Fibroblast of upper back skin (primary cell): ENCODE measurements at regions not wholly inside any gene's neighbourhood (a gene's known extent, or its start where the extent isn't known, plus 50 kb on each side); places are given as distances from the start of the nearest gene placed in this dataset.
"Not testable (repeated sequence)": the region's sequence is repeated elsewhere in the genome, so short reads cannot be mapped to it uniquely, and the experiment has no call there.

ENCODE experiments used
- DNase-seq: peaks from one replicate; pipeline ENCODE4 v3.0.0-alpha.2; 2013

DNA sequence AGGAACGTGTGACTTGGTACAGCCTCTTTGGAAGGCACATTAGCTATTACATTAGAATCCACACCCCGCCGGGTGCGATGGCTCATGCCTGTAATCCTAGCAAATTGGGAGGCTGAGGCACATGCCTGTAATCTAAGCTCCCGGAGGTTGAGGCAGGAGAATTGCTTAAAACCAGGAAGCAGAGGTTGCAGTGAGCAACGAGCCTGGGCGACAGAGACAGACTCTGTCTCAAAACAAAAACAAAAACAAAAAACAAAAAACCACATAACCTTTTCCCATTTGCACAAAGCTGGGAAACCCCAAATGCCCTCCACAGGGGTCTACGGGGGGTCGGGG is 82.7 kb upstream of the METTL9 start:
- not testable (repeated sequence) for DNase-seq

DNA sequence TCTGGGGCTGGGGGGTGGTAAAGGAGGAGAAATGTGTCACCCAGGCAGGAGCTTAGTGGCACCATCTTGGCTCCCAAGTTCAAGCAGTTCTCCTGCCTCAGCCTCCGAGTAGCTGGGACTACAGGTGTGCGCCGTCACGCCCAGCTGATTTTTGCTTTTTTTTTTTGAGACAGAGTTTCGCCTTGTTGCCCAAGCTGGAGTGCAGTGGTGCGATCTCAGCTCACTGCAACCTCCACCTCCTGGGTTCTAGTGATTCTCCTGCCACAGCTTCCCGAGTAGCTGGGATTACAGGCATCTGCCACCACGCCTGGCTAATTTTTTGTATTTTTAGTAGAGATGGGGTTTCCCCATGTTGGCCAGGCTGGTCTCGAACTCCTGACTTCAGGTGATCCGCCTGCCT is 82.1 kb upstream of the METTL9 start:
- not testable (repeated sequence) for DNase-seq

DNA sequence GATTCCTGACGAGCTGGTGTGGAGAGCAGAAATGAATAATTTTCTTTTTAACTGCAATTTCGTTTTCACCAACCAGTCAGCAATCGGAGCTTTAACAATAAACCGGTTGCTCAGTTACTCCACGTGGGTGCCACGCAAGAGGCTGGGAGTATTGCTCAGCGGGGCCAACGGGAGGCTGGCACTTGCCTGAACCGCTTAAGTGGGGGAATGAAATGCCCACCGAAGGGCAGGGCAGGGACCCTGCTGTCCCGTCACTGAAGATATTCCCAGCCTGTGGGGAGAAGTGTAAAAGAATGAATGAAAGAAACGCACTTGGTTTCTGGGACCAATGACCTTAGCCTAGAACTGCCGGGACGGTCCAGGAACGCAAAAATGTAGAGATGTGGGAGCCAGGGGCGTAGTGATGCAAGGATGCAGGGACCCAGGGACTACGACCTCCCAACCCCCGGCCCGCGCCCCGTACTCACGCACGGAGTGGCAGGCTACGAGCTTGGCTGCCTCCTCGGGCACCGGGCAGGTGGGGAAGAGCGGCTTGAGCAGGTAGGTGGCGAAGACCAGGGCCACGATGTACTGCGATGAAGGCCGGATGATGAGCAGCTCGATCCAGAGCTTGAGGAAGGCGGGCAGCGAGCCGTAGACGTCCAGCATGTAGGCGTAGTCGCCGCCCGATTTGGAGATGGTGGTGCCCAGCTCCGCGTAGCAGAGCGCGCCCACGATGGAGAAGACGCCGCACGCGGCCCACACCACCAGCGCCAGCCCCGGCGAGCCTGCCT is 79.8 kb upstream of the METTL9 start:
- not testable (repeated sequence) for DNase-seq

DNA sequence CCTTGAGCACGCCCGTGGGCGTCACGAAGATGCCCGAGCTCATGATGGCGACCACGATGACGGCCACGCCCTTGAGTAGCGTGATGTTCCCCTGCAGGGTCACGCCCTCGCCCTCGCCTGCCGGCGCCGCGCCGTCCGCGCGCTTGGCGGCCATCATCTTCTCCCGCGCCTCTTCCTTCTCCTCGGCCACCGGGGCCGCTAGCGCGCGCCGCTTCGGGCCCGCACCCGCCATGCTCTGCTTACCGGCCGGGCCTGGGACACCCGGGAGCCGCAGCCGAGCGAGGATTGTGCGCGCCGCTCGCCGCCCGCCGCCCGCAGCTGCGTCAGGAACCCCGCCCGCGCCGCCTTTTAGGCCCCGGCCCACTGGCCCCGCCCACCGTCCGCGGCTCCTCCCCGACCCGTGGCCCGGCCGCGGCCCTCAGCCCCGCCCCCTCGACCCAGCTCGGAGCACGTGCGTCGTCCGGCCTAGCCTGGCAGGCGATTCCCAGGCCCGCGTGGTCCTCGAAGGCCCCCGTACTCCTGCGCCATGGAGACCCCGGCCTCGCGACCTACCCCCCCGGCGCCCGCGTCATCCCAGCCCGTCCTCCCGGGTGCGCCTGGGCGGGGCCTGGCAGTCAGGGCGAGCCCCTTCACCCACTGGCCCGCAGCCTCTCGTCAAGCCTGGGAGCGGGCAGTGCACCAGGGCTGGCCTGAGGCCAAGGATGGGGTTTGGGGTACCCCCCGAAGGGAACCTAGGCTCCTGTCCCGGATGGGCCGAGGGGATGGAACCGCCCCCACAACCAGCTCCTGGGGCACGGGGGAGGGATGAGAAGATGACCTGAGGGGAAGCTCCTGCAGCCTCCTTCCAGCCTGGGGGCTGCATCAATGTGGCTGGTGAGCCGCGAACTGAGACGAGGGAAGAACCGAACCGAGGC is 79.0 kb upstream of the METTL9 start:
- DNase-seq, result peak; percentile 93

DNA sequence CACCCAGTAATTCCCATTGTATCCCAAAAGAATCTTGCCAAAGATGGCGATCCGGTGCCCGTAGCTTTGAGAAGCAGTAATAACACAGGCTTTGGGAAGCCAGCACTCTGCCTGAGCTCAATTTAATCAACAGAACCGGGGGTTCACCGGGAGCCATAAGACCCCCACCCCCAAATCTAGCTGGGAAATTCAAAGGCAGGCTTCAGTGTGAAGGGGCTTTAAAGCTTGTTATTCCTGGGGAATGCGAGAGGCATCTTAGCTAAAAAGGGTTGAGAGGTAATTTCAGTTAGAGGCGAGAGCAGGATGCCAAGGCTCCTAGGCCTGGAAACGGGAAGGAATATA is 78.4 kb upstream of the METTL9 start:
- not testable (repeated sequence) for DNase-seq

DNA sequence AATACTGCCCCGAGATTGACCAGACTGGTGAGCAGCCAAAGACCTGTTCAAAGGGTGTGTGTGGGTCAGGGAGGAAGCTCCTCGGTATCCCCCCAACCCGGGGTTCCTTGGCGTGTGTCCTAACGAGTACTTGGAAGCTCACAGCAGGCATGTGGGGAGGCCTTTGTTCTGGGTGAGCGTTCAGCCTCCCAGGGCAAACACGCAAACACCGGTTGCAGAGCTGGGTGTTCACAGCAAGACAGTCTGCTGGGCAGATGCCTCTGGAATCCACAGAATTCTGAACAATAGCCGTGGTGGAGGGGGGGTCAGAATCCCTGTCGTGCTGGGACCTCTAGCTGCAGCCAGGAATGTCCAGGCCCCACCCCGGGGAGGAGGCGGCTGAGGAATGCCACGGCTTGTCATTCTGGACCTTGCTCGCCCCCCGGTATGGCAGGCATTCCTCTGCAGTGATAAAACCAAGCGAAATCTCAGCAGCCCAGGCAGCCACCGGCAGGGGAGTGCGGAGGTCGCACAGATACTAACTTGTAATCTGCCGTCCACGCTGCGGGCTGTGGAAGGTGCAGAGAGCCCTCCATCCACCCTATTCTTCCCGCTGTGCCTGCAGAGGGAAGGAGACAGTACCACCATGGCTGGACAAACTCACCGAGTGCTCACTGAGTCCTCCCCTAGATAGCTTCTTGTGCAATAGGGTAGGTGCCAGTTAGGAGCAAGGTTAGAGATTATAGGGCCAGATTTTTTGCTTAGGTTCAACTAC is 77.8 kb upstream of the METTL9 start:
- DNase-seq, result peak; percentile 86

DNA sequence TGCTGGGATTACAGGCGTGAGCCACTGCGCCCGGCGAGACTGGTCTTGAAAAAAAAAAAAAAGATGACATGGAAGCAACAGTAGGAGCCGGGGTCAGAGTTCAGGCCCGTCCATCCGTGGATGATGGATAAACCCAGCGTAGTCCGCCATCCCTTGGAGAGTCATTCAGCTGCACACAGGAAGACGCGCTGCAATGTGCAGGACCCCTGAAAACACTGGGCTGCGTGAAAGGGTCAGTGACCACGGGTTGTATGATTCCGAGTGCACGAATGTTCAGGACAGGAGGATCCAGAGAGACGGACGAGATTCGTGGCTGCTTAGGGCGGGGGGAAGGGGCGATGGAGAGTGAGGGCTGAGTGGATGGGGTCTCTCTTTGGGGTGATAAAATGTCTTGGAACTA is 76.5 kb upstream of the METTL9 start:
- DNase-seq, result not testable (repeated sequence)

DNA sequence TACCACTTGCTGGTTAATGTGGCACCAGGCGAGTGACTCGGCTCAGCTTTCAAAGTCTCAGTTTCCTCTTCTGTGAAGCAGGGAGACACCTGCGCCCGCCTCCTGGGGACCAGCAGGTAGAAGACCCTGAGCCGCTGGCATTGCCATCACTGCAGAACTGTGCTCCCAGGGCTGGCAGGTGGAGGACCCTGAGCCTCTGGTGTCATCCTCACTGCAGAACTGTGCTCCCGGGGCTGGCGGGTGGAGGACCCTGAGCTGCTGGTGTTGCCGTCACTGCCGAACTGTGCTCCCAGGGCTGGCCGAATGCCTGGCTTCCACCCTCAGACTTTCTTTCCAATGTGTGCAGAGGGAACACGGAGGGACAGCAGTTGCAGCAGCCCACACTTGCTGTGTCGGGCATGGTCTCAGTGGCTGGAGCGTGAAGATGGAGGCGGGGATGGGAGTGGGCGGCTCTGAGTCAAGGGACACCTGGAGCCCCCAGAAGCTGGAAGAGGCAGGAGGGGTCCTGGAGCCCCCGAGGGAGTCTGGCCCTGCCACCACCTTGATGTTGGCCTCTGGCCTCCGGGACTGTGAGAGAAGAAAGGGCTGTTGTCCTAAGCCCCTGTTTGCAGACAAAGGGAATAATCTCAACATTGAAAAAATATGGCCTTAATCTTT is 75.8 kb upstream of the METTL9 start:
- no peak for DNase-seq

DNA sequence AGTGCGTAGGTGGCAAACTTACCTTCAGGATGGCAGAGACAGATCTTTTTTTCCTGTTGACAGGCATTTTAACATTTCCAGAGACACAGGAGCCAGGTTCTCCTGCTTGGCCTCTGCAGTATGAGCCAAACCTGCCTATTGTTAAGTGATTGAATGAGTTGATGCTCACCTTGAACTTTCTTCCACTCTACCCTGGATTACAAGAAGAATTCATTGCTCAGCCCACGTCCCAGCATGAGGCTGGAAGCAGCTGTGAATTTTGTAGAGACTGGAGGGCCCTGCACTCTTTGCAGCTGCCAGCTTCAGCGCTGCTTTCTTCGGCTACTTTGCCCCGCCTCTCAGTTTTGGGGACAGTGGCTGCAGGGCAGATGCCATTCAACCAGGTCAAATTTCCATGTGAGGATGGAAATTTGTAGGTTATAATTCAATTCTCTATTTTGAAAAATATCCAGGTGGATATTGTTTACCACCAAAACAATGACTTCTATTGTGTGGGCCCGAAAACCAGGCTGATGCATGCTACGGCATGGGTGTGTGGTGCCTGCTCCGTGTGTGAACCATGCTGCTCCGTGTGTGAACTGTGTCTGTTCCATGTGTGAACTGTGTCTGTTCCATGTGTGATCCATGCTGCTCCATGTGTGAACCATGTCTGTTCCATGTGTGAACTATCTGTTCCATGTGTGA is 75.2 kb upstream of the METTL9 start:
- DNase-seq, result no peak

DNA sequence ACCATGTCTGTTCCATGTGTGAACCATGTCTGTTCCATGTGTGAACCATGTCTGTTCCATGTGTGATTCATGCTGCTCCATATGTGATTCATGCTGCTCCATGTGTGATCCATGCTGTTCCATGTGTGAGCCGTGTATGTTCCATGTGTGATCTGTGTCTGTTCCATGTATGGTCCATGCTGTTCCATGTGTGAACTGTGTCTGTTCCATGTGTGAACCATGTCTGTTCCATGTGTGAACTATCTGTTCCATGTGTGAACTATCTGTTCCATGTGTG is 74.7 kb upstream of the METTL9 start:
- DNase-seq, result not testable (repeated sequence)

DNA sequence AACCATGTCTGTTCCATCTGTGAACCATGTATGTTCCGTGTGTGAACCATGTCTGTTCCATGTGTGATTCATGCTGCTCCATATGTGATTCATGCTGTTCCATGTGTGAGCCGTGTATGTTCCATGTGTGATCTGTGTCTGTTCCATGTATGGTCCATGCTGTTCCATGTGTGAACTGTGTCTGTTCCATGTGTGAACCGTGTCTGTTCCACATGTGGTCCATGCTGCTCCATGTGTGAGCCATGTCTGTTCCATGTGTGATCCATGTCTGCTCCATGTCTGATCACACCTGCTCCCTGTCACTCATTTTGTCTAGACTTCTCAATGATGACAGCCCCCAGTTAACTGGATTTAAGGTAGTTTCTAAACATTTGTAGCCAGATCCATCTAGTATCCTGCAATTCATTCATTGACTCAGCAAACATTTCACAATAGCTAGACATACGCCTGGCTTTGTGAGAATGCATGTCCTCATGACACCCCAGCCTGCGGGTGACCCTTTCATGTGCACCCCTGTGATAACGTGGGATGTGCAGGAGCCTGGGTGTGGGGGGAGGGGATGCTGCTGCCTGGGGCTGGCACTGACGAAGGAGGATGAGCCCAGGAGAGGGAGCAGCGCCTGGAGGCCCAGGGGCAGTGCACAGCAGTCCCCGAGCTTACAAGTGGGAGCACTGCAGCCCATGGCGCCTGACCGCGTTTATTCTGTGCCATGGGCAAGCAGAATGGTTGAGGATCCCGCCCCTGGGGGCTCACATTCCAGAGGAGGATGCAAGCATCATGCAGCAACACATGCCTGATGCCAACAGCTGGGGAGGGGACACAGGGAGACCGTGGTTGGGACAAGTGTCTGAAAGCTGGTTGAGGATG is 74.1 kb upstream of the METTL9 start:
- peak; percentile 56 for DNase-seq

DNA sequence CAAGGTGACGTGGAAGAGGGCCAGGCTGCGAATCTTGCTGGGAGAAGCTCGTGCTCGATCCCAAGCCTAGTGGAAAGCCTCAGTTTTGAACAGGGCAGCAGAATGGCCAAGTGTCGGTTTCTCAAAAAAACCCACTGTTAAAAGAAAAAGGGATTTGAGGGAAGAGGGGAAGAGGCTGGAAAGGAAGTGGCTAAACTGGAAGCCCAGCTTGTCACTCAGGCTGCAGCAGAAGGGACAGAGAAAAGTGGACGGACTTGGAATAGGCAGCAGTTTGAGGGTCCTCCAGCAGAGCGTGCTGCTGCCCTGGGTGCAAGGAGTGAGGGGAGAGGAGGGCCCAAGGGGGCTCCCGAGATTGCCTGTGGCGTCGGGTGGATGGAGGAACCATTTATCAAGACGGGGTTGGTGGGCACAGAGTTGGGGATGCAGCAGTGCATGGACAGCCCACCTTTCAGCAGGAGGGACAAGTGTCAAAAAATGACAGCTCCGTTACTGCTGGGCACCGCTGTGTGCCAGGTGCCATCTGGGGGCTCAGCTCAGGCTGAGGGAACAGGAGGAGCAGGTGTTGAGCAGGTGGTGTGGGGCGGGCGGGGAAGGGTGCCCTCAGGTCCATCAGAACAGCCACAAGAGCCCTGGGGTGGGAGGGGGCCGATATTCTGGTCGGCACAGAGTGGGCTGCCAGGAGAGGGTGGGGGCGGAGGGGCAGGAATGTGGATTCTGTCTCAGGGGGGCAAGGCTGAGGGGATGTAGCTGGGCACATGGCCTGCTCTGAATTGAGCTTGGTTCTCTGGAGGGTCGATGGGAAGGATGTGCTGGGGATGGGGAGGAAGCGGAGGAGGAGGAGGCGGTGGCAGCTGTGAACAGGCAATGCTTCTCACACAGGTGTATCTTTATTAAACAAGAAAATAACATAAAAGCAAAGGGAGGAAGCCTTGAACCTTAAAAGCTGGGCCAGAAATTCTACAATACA is 73.1 kb upstream of the METTL9 start:
- DNase-seq, result not testable (repeated sequence)

DNA sequence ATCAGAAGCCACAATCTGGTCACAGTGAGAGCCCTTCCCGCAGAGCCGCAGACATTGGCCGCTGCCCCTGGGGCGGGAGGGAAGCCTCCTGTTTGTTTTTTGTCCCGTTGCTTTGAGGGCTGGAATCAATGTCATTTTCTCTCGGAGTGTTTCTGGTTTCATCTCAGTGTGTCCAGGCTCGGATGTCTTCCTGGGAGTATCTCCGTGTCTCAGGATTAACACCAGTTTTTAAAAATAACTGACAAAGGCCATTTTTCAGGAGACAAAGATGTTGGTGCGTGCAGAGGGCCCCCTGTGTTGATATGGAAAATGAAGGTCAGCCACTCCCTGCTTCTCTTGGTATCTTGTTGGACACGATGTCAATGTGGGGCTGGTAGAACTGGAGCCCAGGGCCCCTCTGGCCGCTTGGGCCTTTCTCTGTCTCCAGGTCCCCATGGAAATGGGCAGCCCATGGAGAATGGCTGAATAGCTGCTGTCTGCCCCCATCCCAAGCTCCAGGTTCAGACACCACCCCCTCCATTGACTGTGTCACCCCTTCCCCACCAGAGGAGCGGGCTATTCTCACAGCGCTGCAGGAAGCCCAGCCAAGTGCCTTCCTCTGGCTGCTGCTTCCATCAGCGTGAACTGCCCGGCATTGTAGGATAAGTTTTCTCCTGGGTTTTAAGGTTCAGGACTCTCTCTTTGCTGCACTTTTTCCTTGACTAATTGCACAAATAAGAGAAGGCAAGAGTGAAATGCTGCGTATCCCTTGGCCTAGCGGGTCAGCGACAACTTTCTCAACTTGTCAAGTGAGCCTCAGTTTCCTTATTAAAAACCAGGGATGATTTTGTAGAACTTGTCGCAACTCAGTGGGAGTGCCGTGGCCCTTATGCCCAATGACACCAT is 72.2 kb upstream of the METTL9 start:
- no peak for DNase-seq

DNA sequence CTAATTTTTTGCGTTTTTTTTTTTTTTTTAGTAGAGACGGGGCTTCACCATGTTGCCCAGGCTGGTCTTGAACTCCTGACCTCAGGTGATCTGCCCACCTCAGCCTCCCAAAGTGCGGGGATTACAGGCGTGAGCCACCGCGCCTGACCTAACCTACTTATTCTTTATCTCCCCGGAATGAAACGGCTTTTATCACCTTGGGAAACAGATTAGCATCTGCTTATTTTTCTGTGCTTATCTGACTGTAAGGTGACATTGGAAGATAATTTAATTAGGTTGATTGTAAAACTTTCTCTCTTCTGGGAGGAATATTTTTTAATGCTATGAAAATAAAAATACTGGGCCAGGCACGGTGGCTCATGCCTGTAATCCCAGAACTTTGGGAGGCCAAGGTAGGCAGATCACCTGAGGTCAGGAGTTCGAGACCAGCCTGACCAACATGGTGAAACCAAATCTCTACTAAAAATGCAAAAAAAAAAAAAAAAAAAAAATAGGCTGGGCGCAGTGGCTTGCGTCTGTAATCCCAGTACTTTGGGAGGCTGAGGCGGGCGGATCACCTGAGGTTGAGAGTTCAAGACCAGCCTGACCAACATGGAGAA is 70.2 kb upstream of the METTL9 start:
- DNase-seq, result not testable (repeated sequence)

DNA sequence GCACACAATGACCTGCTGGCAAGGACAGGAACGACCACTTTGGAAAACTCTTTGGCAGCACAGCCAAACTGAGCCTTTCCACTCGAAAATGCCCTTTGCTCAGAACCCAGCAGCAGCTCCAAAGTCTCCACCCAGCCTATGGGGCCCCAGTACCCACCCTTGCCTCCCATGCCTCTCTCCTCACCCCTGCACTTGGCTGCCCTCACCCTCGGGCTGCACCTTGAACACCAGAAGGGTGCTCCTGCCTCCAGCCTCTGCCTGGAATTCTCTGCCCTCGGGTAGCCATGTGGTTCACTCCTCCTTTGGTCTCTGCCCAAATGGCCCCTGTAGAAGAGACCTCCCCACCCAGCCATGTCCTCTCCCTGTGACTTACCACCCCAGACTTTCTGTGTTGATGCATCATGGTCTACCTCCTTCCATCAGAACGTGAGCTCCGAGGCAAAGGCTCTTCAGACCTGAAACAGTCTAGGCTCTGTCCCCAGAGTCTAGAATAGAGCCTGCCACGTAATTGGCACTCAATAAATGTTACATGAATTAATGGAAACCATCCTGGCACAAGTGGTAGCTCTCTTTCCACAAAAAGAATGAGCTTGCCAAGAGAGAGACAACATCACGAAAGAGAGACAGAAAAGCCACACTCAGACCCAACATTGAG is 68.5 kb upstream of the METTL9 start:
- not testable (repeated sequence) for DNase-seq

DNA sequence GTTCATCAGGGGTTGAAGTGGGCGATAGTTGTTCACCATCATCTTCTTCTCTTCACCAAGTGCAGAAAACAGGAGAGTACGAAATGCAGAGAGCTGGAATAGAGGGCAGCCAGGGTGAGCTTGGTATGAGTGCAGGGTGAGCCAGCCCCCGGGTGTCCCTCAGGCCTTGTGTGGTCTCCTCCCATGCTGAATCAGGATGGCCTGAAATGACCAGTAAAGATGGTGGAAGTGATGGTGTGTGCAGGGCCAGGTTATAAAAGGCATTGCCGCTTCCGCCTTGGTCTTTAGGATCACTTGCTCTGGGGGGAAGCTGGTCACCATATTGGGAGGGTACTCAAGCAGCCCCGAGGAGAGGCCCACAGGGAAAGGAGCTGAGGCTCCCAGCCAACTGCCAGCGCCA is 66.4 kb upstream of the METTL9 start:
- DNase-seq, result not testable (repeated sequence)

DNA sequence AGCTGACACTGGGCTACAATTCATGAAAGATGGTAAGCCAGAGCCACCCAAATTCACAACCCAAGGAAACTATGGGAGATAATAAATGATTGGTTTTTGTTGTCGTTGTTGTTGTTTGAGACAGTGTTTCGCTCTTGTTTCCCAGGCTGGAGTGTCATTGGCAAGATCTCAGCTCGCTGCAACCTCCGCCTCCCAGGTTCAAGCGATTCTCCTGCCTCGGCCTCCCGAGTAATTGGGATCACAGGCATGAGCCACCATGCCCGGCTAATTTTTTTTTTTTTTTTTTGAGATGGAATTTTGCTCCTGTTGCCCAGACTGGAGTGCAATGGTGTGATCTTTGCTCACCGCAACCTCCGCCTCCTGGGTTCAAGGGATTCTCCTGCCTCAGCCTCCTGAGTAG is 65.9 kb upstream of the METTL9 start:
- DNase-seq, result not testable (repeated sequence)

DNA sequence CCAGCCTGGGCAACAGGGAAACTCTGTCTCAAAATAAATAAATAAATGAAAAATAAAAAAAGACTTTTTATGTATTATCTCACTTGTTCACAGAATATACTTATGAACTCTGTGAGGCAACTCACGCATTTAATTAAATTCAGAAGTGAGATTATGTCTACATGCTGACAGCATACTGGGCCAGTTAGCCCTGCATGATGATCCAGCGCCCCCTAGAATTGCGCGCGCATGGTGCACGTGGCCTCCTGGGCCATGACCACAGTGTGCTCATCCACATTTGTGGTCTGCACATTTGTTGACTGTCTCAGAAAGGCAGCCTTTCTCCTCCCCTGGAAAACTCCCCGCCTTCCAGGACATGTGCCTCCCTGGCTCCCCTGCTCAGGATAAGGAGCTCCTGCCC is 64.8 kb upstream of the METTL9 start:
- DNase-seq, result peak; percentile 22
